ENCODE measurements at regions not wholly inside any gene's neighbourhood (a gene's known extent, or its start where the extent isn't known, plus 50 kb on each side); places are given as distances from the start of the nearest gene placed in this dataset.

- no peak overlapping the region for H3K9ac ChIP-seq (ENCODE audit: low read depth in 1 of 2, low read length in 2 of 2)
- no peak for TF ChIP-seq RAD21 (IDR thresholded peaks at IDR 0.05)
- no peak for TF ChIP-seq GABPA (IDR thresholded peaks at IDR 0.05 in 1 of 2, conservative IDR thresholded peaks at IDR 0.05 in 1 of 2)
- TF ChIP-seq REST (IDR thresholded peaks at IDR 0.05): no peak
- TF ChIP-seq JUND (IDR thresholded peaks at IDR 0.05): no peak
- no peak for TF ChIP-seq TAF1 (conservative IDR thresholded peaks at IDR 0.05)
- TF ChIP-seq EGR1 (IDR thresholded peaks at IDR 0.05; ENCODE audit: low read depth in 2 of 2): no peak
- no peak for TF ChIP-seq MAX (IDR thresholded peaks at IDR 0.05)
- TF ChIP-seq SP1 (IDR thresholded peaks at IDR 0.05): no peak
- TF ChIP-seq FOXA2 (IDR thresholded peaks at IDR 0.05): no peak
- TF ChIP-seq NR2F2 (IDR thresholded peaks at IDR 0.05): no peak
- no peak for TF ChIP-seq RXRA (IDR thresholded peaks at IDR 0.05)
- TF ChIP-seq FOXA1 (IDR thresholded peaks at IDR 0.05): no peak
- no peak for TF ChIP-seq YY1 (IDR thresholded peaks at IDR 0.05)
- no peak for TF ChIP-seq ZBTB33 (IDR thresholded peaks at IDR 0.05)
- TF ChIP-seq HNF4A (conservative IDR thresholded peaks at IDR 0.05): no peak
- no peak for TF ChIP-seq ATF3 (IDR thresholded peaks at IDR 0.05)
- TF ChIP-seq CTCF (IDR thresholded peaks at IDR 0.05; ENCODE audit: low read depth, low read length, missing input control): no peak
- TF ChIP-seq HNF4G (IDR thresholded peaks at IDR 0.05): no peak
- H3K36me3 ChIP-seq (ENCODE audit: control insufficient read depth in 4 of 4, insufficient read depth in 3 of 4, low read depth in 1 of 4, low read length in 3 of 4): no peaks in the 10 kb centered on the region
- 80% methylated on average over 1 of the region's 1 CpG for WGBS
- H3K27ac ChIP-seq (ENCODE audit: low read depth in 1 of 2, low read length in 2 of 2): no peak overlapping the region
- H3K4me3 ChIP-seq (ENCODE audit: low read depth in 1 of 3, low read length in 3 of 3): no peak overlapping the region
- peaks cover 0 to 8% (median 2%) of the 10 kb centered on the region in 4 donors for H3K9me3 ChIP-seq (ENCODE audit: control insufficient read depth in 4 of 4, low read length in 3 of 4)
- H3K4me1 ChIP-seq (ENCODE audit: control insufficient read depth in 4 of 4, insufficient read depth in 4 of 4, low read length in 3 of 4): no peaks in the 10 kb centered on the region
- no peaks in the 10 kb centered on the region for H3K27me3 ChIP-seq (ENCODE audit: control insufficient read depth in 4 of 4, insufficient read depth in 4 of 4, low read length in 3 of 4)
- DNase-seq (ENCODE audit: low spot score): no peak
Observed at GRCh38 chr3:144197582-144197981, 226.0 kb downstream of the DIPK2A start.
